H1 (cell line): ENCODE measurements at regions not wholly inside any gene's neighbourhood (a gene's known extent, or its start where the extent isn't known, plus 50 kb on each side); places are given as distances from the start of the nearest gene placed in this dataset.
"Not testable (repeated sequence)": the region's sequence is repeated elsewhere in the genome, so short reads cannot be mapped to it uniquely, and the experiment has no call there.

ENCODE experiments used
- CTCF ChIA-PET: fragments of 300-600 bp; sonication (Branson Sonifier 250); formaldehyde crosslinking; loops from one replicate; lab custom pipeline; 2021; ENCODE audit not compliant: partially characterized antibody; lab: Charles Lee
- POLR2A ChIA-PET: fragments of 300-600 bp; sonication (Branson Sonifier 250); formaldehyde crosslinking; loops from one replicate; lab custom pipeline; 2021; ENCODE audit warnings: inconsistent platforms; ENCODE audit not compliant: partially characterized antibody; lab: Charles Lee
- DNase-seq, 2 experiments: peaks; one replicate each; pipeline versions ENCODE4 v3.0.0 to v3.0.0-alpha.2; 2010 to 2022; ENCODE audit warnings: low spot score in 2 of 2, low read depth in 1 of 2, mixed read lengths in 1 of 2
- FAIRE-seq: peaks from 2 replicates; lab custom pipeline; 2011; peaks lifted over from hg19 to GRCh38; lab: Jason Lieb, UNC
- H2AFZ ChIP-seq: 2 replicates; pipeline ENCODE4 v1.8.1; 2012; ENCODE audit warnings: low read length, inconsistent platforms
- H2AK5ac ChIP-seq: 2 replicates; pipeline ENCODE4 v1.6.1; 2013; ENCODE audit warnings: low read depth, low read length
- H2BK120ac ChIP-seq: replicated peaks from 2 replicates; pipeline ENCODE3; 2013; ENCODE audit warnings: low read depth, low read length, inconsistent platforms
- H2BK12ac ChIP-seq: 2 replicates; pipeline ENCODE4 v1.6.1; 2013; ENCODE audit warnings: low read depth, low read length
- H2BK15ac ChIP-seq: 2 replicates; pipeline ENCODE4 v1.6.1; 2013; ENCODE audit warnings: low read length
- H2BK20ac ChIP-seq: 2 replicates; pipeline ENCODE4 v1.6.1; 2013; ENCODE audit warnings: low read length
- H2BK5ac ChIP-seq: 2 replicates; pipeline ENCODE4 v1.6.1; 2013; ENCODE audit warnings: low read depth, low read length
- H3K14ac ChIP-seq: 2 replicates; pipeline ENCODE4 v1.6.1; 2013; ENCODE audit warnings: inconsistent platforms; ENCODE audit not compliant: insufficient read length
- H3K18ac ChIP-seq: 2 replicates; pipeline ENCODE4 v1.6.1; 2013; ENCODE audit warnings: low read length; ENCODE audit errors: extremely low read depth
- H3K23ac ChIP-seq: 2 replicates; pipeline ENCODE4 v1.6.1; 2013; ENCODE audit warnings: inconsistent platforms; ENCODE audit not compliant: insufficient read length
- H3K23me2 ChIP-seq: 2 replicates; pipeline ENCODE4 v1.6.1; 2013; ENCODE audit warnings: low read depth, low read length
- H3K27ac ChIP-seq: 2 replicates; pipeline ENCODE4 v1.6.1; 2011; ENCODE audit warnings: low read depth, low read length, inconsistent platforms
- H3K27me3 ChIP-seq, 4 experiments: replicated peaks in 1 of 4; 1 replicate in 1 of 4; 2 replicates in 3 of 4; pipeline versions ENCODE4 v1.6.1 to v1.8.1; 2011 to 2013; ENCODE audit warnings: low read length in 3 of 4, mild to moderate bottlenecking in 3 of 4, inconsistent platforms in 2 of 4, mixed read lengths in 2 of 4, moderate library complexity in 1 of 4; ENCODE audit not compliant: control insufficient read depth in 3 of 4, insufficient read depth in 3 of 4; ENCODE audit errors: extremely low read depth in 1 of 4
- H3K36me3 ChIP-seq, 4 experiments: 2 replicates each; pipeline versions ENCODE4 v1.6.1 to v1.8.1; 2011 to 2013; ENCODE audit warnings: mild to moderate bottlenecking in 4 of 4, low read length in 3 of 4, moderate library complexity in 2 of 4, control low read depth in 1 of 4, inconsistent platforms in 1 of 4; ENCODE audit not compliant: insufficient read depth in 4 of 4, control insufficient read depth in 2 of 4
- H3K4ac ChIP-seq: replicated peaks from 2 replicates; pipeline ENCODE3; 2013; ENCODE audit warnings: low read length, low read depth, mixed read lengths, inconsistent platforms; ENCODE audit not compliant: insufficient read length
- H3K4me1 ChIP-seq, 4 experiments: replicated peaks in 1 of 4; 1 replicate in 1 of 4; 2 replicates in 3 of 4; pipeline versions ENCODE4 v1.6.1 to v1.8.1; 2011 to 2013; ENCODE audit warnings: low read length in 3 of 4, inconsistent platforms in 2 of 4, mixed read lengths in 1 of 4; ENCODE audit not compliant: insufficient read depth in 4 of 4, control insufficient read depth in 3 of 4
- H3K4me2 ChIP-seq, 2 experiments: 2 replicates each; pipeline versions ENCODE4 v1.6.1 to v1.8.1; 2011 to 2013; ENCODE audit warnings: low read depth in 2 of 2, low read length in 2 of 2, control low read depth in 1 of 2, inconsistent platforms in 1 of 2, mild to moderate bottlenecking in 1 of 2; ENCODE audit not compliant: insufficient read depth in 1 of 2
- H3K4me3 ChIP-seq, 4 experiments: fragments of 200-600, 300-600 bp in 1 of 4; sonication (generic), shearing (Covaris generic), sonication (Bioruptor Twin) in 1 of 4; 2 replicates each; pipeline versions ENCODE4 v1.5.1 to v1.8.1; 2011 to 2016; ENCODE audit warnings: low read length in 4 of 4, low read depth in 3 of 4, control low read depth in 2 of 4, inconsistent platforms in 2 of 4, mild to moderate bottlenecking in 2 of 4, mixed read lengths in 1 of 4, moderate library complexity in 1 of 4; ENCODE audit not compliant: insufficient read depth in 2 of 4; ENCODE audit errors: extremely low read depth in 1 of 4
- H3K56ac ChIP-seq: replicated peaks from 2 replicates; pipeline ENCODE3; 2013; ENCODE audit warnings: low read depth, mild to moderate bottlenecking, mixed read lengths, low read length, inconsistent platforms; ENCODE audit not compliant: insufficient read length
- H3K79me1 ChIP-seq: 2 replicates; pipeline ENCODE4 v1.6.1; 2013; ENCODE audit warnings: low read depth, low read length, control low read depth
- H3K79me2 ChIP-seq, 2 experiments: 2 replicates each; pipeline versions ENCODE4 v1.6.1 to v1.8.1; 2012 to 2013; ENCODE audit warnings: low read length in 2 of 2, mild to moderate bottlenecking in 2 of 2, inconsistent platforms in 1 of 2; ENCODE audit not compliant: insufficient read depth in 2 of 2, control insufficient read depth in 1 of 2
- H3K9ac ChIP-seq, 4 experiments: replicated peaks in 1 of 4; 1 replicate in 1 of 4; 2 replicates in 3 of 4; pipeline versions ENCODE4 v1.6.1 to v1.8.1; 2011 to 2013; ENCODE audit warnings: low read depth in 3 of 4, low read length in 3 of 4, control low read depth in 2 of 4, mild to moderate bottlenecking in 2 of 4, moderate library complexity in 2 of 4, inconsistent platforms in 1 of 4; ENCODE audit errors: extremely low read depth in 1 of 4
- H3K9me3 ChIP-seq, 2 experiments: 2 replicates each; pipeline versions ENCODE4 v1.6.1 to v1.8.1; 2012 to 2013; ENCODE audit warnings: mild to moderate bottlenecking in 2 of 2, moderate library complexity in 2 of 2, control low read depth in 1 of 2, inconsistent platforms in 1 of 2, low read depth in 1 of 2, low read length in 1 of 2, mixed read lengths in 1 of 2; ENCODE audit not compliant: insufficient read depth in 2 of 2
- H4K20me1 ChIP-seq, 2 experiments: replicated peaks in 1 of 2; 2 replicates each; pipeline versions ENCODE3 to v1.8.1; 2011 to 2013; ENCODE audit warnings: inconsistent platforms in 2 of 2, low read length in 2 of 2, mild to moderate bottlenecking in 1 of 2; ENCODE audit not compliant: insufficient read depth in 2 of 2, control insufficient read depth in 1 of 2
- H4K5ac ChIP-seq: 2 replicates; pipeline ENCODE4 v1.6.1; 2013; ENCODE audit warnings: low read length, low read depth, mixed read lengths, inconsistent platforms; ENCODE audit not compliant: insufficient read length
- H4K8ac ChIP-seq: 2 replicates; pipeline ENCODE4 v1.8.0; 2013; ENCODE audit warnings: mild to moderate bottlenecking, moderate library complexity, low read length, inconsistent platforms; ENCODE audit not compliant: insufficient read depth; ENCODE audit errors: extremely low read depth
- H4K91ac ChIP-seq: replicated peaks from 2 replicates; pipeline ENCODE3; 2013; ENCODE audit warnings: low read length, mixed read lengths, inconsistent platforms; ENCODE audit not compliant: insufficient read length
- WGBS, 2 experiments: shearing (Covaris generic) in 1 of 2; methylation state at CpG; one replicate each; pipeline versions ENCODE4 v1.1.6 to v1.1.7; 2013 to 2015; ENCODE audit warnings: low lambda C conversion rate in 2 of 2, mixed read lengths in 2 of 2, inconsistent platforms in 1 of 2, low coverage in 1 of 2, missing lambda C conversion rate in 1 of 2; ENCODE audit not compliant: insufficient replicate concordance in 2 of 2, insufficient coverage in 1 of 2, insufficient read length in 1 of 2; ENCODE audit errors: extremely low coverage in 1 of 2, missing lambda C conversion rate in 1 of 2; 5-methylcytosine and 5-hydroxymethylcytosine counted together

- POLR2A ChIA-PET = not testable (repeated sequence)
These were observed 164.5 kb downstream of the RPLP1 start for GRCh38 chr15:69617144-69617543.

More at GRCh38 chr15:69617144-69617543, 164.5 kb downstream of the RPLP1 start:
- peak in 1 of 2 experiments; percentile 1 for DNase-seq
- H3K23ac ChIP-seq, H2AK5ac ChIP-seq, H3K27me3 ChIP-seq, H3K4ac ChIP-seq, H3K27ac ChIP-seq, H3K56ac ChIP-seq, H3K18ac ChIP-seq, H3K23me2 ChIP-seq, H4K5ac ChIP-seq, H3K79me2 ChIP-seq, CTCF ChIA-PET, FAIRE-seq, H4K20me1 ChIP-seq, H2BK5ac ChIP-seq, H4K8ac ChIP-seq, H3K36me3 ChIP-seq, H3K9ac ChIP-seq, H3K4me1 ChIP-seq, H2BK15ac ChIP-seq, H3K79me1 ChIP-seq, H2BK12ac ChIP-seq, H3K4me2 ChIP-seq, H3K9me3 ChIP-seq, H2AFZ ChIP-seq, H3K14ac ChIP-seq, H2BK20ac ChIP-seq, H4K91ac ChIP-seq, H2BK120ac ChIP-seq, H3K4me3 ChIP-seq: not testable (repeated sequence)
- WGBS, 2 experiments = 82% methylated on average over 3 of the region's 4 CpGs; no CpG with 5 or more reads in 1 of the 2 experiments
